ENCODE measurements at regions not wholly inside any gene's neighbourhood (a gene's known extent, or its start where the extent isn't known, plus 50 kb on each side); places are given as distances from the start of the nearest gene placed in this dataset.

- in situ Hi-C loops (cut with MboI; ENCODE audit: low sequenced_read_pairs, unreplicated experiment), result no loop called here
- TF ChIP-seq, protein P1, sequence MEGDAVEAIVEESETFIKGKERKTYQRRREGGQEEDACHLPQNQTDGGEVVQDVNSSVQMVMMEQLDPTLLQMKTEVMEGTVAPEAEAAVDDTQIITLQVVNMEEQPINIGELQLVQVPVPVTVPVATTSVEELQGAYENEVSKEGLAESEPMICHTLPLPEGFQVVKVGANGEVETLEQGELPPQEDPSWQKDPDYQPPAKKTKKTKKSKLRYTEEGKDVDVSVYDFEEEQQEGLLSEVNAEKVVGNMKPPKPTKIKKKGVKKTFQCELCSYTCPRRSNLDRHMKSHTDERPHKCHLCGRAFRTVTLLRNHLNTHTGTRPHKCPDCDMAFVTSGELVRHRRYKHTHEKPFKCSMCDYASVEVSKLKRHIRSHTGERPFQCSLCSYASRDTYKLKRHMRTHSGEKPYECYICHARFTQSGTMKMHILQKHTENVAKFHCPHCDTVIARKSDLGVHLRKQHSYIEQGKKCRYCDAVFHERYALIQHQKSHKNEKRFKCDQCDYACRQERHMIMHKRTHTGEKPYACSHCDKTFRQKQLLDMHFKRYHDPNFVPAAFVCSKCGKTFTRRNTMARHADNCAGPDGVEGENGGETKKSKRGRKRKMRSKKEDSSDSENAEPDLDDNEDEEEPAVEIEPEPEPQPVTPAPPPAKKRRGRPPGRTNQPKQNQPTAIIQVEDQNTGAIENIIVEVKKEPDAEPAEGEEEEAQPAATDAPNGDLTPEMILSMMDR (IDR thresholded peaks at IDR 0.05; ENCODE audit: borderline replicate concordance, control extremely low read depth, extremely low read depth, insufficient read depth, missing control alignments), result no peak
- no peak for DNase-seq (ENCODE audit: low spot score)
These were observed 307.4 kb downstream of the RAB28 start for GRCh38 chr4:13176741-13177142.

- in situ Hi-C loops (cut with MboI; ENCODE audit: low sequenced_read_pairs, unreplicated experiment), result no loop called here
- DNase-seq (ENCODE audit: low spot score), result no peak
- TF ChIP-seq, protein P1 (IDR thresholded peaks at IDR 0.05; ENCODE audit: borderline replicate concordance, control extremely low read depth, extremely low read depth, insufficient read depth, missing control alignments), result no peak
These were observed 309.2 kb downstream of the RAB28 start for GRCh38 chr4:13174926-13175325.

DNA sequence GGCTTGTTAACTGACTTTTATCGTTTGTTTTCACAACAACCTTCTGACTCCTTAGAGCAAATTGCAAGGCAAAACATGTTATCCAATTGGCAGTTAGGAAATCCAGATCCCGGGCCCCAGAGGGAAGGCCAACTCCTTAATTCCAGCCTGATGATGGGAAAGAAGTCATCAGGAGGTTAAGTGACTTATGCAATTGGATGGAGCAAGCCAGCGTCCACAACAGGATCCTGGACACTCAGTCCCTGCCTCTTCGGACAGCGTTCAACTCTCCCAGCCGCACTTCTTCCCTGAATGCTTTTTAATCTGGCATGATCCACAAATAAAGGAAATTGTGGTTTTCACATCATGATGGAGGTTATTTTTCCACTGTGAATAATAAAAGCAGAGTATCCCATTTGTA lies 310.1 kb downstream of the RAB28 start:
- TF ChIP-seq, protein P1 (IDR thresholded peaks at IDR 0.05; ENCODE audit: borderline replicate concordance, control extremely low read depth, extremely low read depth, insufficient read depth, missing control alignments), result no peak
- DNase-seq (ENCODE audit: low spot score), result no peak
- in situ Hi-C loops (cut with MboI; ENCODE audit: low sequenced_read_pairs, unreplicated experiment), result no loop called here

- in situ Hi-C loops (cut with MboI; ENCODE audit: low sequenced_read_pairs, unreplicated experiment), result no loop called here
- no peak for DNase-seq (ENCODE audit: low spot score)
- TF ChIP-seq, protein P1 (IDR thresholded peaks at IDR 0.05; ENCODE audit: borderline replicate concordance, control extremely low read depth, extremely low read depth, insufficient read depth, missing control alignments), result no peak
These were observed 312.7 kb downstream of the RAB28 start for GRCh38 chr4:13171292-13172057.

GRCh38 chr4:13169731-13170525 lies 314.2 kb downstream of the RAB28 start:
- TF ChIP-seq, protein P1 (IDR thresholded peaks at IDR 0.05; ENCODE audit: borderline replicate concordance, control extremely low read depth, extremely low read depth, insufficient read depth, missing control alignments), result no peak
- DNase-seq (ENCODE audit: low spot score), result no peak
- in situ Hi-C loops (cut with MboI; ENCODE audit: low sequenced_read_pairs, unreplicated experiment), result no loop called here

- DNase-seq (ENCODE audit: low spot score), result no peak
- TF ChIP-seq, protein P1 (IDR thresholded peaks at IDR 0.05; ENCODE audit: borderline replicate concordance, control extremely low read depth, extremely low read depth, insufficient read depth, missing control alignments), result no peak
- in situ Hi-C loops (cut with MboI; ENCODE audit: low sequenced_read_pairs, unreplicated experiment), result no loop called here
These were observed 315.8 kb downstream of the RAB28 start for GRCh38 chr4:13168326-13168725.

Measured in GM13976 (cell line).